PC-9 (cell line): ENCODE measurements at regions not wholly inside any gene's neighbourhood (a gene's known extent, or its start where the extent isn't known, plus 50 kb on each side); places are given as distances from the start of the nearest gene placed in this dataset.

Experiments used
- CTCF ChIP-seq: fragments of 200-600 bp; sonication (generic); conservative IDR thresholded peaks from 2 replicates; pipeline ENCODE4 v1.6.1; 2017; ENCODE audit warnings: mixed run types, antibody characterized with exemption, mild to moderate bottlenecking, moderate library complexity
- EZH2 ChIP-seq: fragments of 200-600 bp; sonication (generic); IDR thresholded peaks from 2 replicates; pipeline ENCODE4 v1.8.0; 2017; ENCODE audit warnings: antibody characterized with exemption, low read depth

- TF ChIP-seq EZH2 (no peak), CTCF (no peak)
Measured at GRCh38 chr11:81574301-81574700, 1159.4 kb downstream of the FAM181B start.
